Nephron (organoid): ENCODE measurements at regions not wholly inside any gene's neighbourhood (a gene's known extent, or its start where the extent isn't known, plus 50 kb on each side); places are given as distances from the start of the nearest gene placed in this dataset.

Experiments
- H3K27ac Mint-ChIP-seq, 3 experiments: 2 replicates each; pipeline ENCODE4 v1.8.0; 2020; ENCODE audit warnings: mixed read lengths in 3 of 3, mild to moderate bottlenecking in 2 of 3, moderate library complexity in 1 of 3
- H3K27me3 Mint-ChIP-seq: 2 replicates; pipeline ENCODE4 v1.8.0; 2021; ENCODE audit warnings: low read depth, mild to moderate bottlenecking, moderate library complexity, mixed read lengths
- H3K36me3 Mint-ChIP-seq: 2 replicates; pipeline ENCODE4 v1.8.0; 2020; ENCODE audit warnings: low read depth, mixed read lengths
- H3K4me1 Mint-ChIP-seq: 2 replicates; pipeline ENCODE4 v1.8.0; 2020; ENCODE audit warnings: mixed read lengths
- H3K4me3 Mint-ChIP-seq, 3 experiments: 2 replicates each; pipeline ENCODE4 v1.8.0; 2020; ENCODE audit warnings: mild to moderate bottlenecking in 3 of 3, mixed read lengths in 3 of 3, moderate library complexity in 2 of 3
- H3K9me3 Mint-ChIP-seq: 2 replicates; pipeline ENCODE4 v1.8.0; 2020; ENCODE audit warnings: mixed read lengths
- CTCF ChIP-seq, 3 experiments: fragments of 200-600 bp; sonication (generic); IDR thresholded peaks; one replicate each; pipeline ENCODE4 v1.5.0; 2021; ENCODE audit warnings: antibody characterized with exemption in 3 of 3; ENCODE audit not compliant: unreplicated experiment in 3 of 3

- peaks cover 31% of the 10 kb centered on the region for H3K4me1 Mint-ChIP-seq
- H3K4me3 Mint-ChIP-seq = no peak overlapping the region
- peaks cover 2% of the 10 kb centered on the region for H3K9me3 Mint-ChIP-seq
- TF ChIP-seq CTCF (IDR thresholded peaks at IDR 0.05; ENCODE audit: unreplicated experiment in 3 of 3) = no peak
- H3K27me3 Mint-ChIP-seq = peaks cover 8% of the 10 kb centered on the region
- no peak overlapping the region for H3K27ac Mint-ChIP-seq
- H3K36me3 Mint-ChIP-seq = no peaks in the 10 kb centered on the region
Observed at GRCh38 chr12:92404921-92405320, 259.3 kb upstream of the BTG1 start.

GRCh38 chr12:92404259-92404894 is 258.7 kb upstream of the BTG1 start:
- H3K9me3 Mint-ChIP-seq = peaks cover 2% of the 10 kb centered on the region
- TF ChIP-seq CTCF (IDR thresholded peaks at IDR 0.05; ENCODE audit: unreplicated experiment in 3 of 3) = no peak

GRCh38 chr12:92403210-92404175 is 257.8 kb upstream of the BTG1 start:
- Mint-ChIP-seq H3K9me3 (peaks cover under 1% of the 10 kb centered on the region), H3K4me3 (no peak overlapping the region), H3K27me3 (peaks cover 8% of the 10 kb centered on the region), H3K4me1 (peaks cover 45% of the 10 kb centered on the region), H3K36me3 (no peaks in the 10 kb centered on the region), H3K27ac (peak overlapping the region; percentile 1 to 80 (median 17))
- TF ChIP-seq CTCF (IDR thresholded peaks at IDR 0.05; ENCODE audit: unreplicated experiment in 3 of 3) = no peak

More at GRCh38 chr12:92404259-92404894, 258.7 kb upstream of the BTG1 start:
- Mint-ChIP-seq H3K4me3 (no peak overlapping the region), H3K4me1 (peaks cover 36% of the 10 kb centered on the region), H3K27me3 (peaks cover 8% of the 10 kb centered on the region), H3K36me3 (no peaks in the 10 kb centered on the region), H3K27ac (peak overlapping the region in 1 of 3 experiments; percentile 1)

GRCh38 chr12:92402415-92402814 is 256.8 kb upstream of the BTG1 start:
- H3K4me1 Mint-ChIP-seq = peaks cover 49% of the 10 kb centered on the region
- no peaks in the 10 kb centered on the region for H3K36me3 Mint-ChIP-seq

GRCh38 chr12:92400006-92400405 is 254.4 kb upstream of the BTG1 start:
- no peak for TF ChIP-seq CTCF (IDR thresholded peaks at IDR 0.05; ENCODE audit: unreplicated experiment in 3 of 3)
- Mint-ChIP-seq H3K27ac (peak overlapping the region in 1 of 3 experiments; percentile 41), H3K36me3 (peaks cover 5% of the 10 kb centered on the region), H3K4me3 (no peak overlapping the region), H3K27me3 (peaks cover 3% of the 10 kb centered on the region), H3K9me3 (peaks cover 8% of the 10 kb centered on the region), H3K4me1 (peaks cover 52% of the 10 kb centered on the region)

More at GRCh38 chr12:92402415-92402814, 256.8 kb upstream of the BTG1 start:
- no peaks in the 10 kb centered on the region for H3K9me3 Mint-ChIP-seq
- TF ChIP-seq CTCF (IDR thresholded peaks at IDR 0.05; ENCODE audit: unreplicated experiment in 3 of 3) = no peak
- H3K27ac Mint-ChIP-seq = no peak overlapping the region
- H3K4me3 Mint-ChIP-seq = no peak overlapping the region
- H3K27me3 Mint-ChIP-seq = peaks cover 8% of the 10 kb centered on the region
